ENCODE measurements at regions not wholly inside any gene's neighbourhood (a gene's known extent, or its start where the extent isn't known, plus 50 kb on each side); places are given as distances from the start of the nearest gene placed in this dataset.

DNA sequence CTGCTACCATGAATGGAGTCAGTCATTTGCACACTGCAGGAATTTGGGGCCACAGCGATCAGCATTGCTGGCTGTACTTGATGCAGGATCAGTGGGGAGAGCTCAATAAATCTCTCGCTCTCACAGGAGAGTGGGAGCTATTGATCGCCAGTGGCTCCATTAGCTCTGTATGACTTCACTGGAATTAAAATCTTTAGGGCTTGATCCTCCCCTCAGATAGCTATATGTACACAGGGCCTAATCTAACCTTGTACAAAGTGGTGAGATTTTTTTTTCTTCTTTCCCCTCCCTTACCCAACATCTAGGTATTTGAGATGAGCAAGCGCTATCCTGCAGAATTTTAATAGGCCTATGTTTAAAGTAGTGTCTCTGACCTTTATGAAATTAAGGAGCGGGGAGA lies 84.9 kb downstream of the IZUMO3 start:
- TF ChIP-seq, protein P1, sequence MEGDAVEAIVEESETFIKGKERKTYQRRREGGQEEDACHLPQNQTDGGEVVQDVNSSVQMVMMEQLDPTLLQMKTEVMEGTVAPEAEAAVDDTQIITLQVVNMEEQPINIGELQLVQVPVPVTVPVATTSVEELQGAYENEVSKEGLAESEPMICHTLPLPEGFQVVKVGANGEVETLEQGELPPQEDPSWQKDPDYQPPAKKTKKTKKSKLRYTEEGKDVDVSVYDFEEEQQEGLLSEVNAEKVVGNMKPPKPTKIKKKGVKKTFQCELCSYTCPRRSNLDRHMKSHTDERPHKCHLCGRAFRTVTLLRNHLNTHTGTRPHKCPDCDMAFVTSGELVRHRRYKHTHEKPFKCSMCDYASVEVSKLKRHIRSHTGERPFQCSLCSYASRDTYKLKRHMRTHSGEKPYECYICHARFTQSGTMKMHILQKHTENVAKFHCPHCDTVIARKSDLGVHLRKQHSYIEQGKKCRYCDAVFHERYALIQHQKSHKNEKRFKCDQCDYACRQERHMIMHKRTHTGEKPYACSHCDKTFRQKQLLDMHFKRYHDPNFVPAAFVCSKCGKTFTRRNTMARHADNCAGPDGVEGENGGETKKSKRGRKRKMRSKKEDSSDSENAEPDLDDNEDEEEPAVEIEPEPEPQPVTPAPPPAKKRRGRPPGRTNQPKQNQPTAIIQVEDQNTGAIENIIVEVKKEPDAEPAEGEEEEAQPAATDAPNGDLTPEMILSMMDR (IDR thresholded peaks at IDR 0.05; ENCODE audit: low read depth, low read length), result no peak
- DNase-seq (ENCODE audit: low read depth in 2 of 2), result no peak
- H3K4me3 ChIP-seq (replicated peaks in 1 of 2; ENCODE audit: low read depth in 2 of 2, low read length in 2 of 2), result no peak overlapping the region

DNA sequence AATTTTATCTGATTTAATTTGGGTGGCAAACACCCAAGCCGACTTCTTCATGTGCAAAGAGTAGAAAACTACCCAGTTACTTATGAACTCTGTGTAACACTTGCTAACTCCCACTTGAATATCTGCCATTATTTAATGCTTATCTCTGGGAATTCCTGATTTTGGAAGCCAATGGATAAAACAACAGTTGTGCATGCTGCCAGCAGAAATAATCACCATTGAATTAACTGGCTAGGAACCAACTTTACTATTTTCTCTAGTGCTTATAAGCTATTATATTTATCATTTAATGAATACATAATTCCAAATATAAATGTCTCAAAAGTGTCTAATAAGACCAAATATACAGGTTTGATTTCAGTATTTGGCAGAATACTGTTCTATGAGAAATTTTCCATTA lies 85.7 kb downstream of the IZUMO3 start:
- DNase-seq (ENCODE audit: low read depth in 2 of 2), result peak in 1 of 2 donors; percentile 34
- TF ChIP-seq, protein P1 (IDR thresholded peaks at IDR 0.05; ENCODE audit: low read depth, low read length), result no peak
- no peak overlapping the region for H3K4me3 ChIP-seq (replicated peaks in 1 of 2; ENCODE audit: low read depth in 2 of 2, low read length in 2 of 2)

DNA sequence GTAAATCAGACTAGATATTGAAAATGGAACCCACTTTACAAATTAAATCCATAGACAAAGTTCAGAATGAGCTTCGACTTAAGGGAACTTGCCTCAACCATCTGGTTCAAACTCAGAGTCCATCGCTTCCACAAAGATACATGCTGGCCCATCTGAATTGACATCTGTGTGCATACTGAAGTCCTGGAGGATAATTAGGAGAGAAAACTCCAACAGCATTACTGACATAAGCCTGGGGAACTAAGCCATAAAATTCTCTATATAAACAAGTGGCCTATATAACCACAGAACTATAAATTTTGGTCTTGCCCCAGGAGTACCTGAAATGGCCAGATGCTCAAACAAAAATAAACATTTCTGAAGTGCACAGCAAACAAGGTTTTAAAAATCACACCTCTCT lies 94.4 kb downstream of the IZUMO3 start:
- TF ChIP-seq, protein P1 (IDR thresholded peaks at IDR 0.05; ENCODE audit: low read depth, low read length), result no peak
- DNase-seq (ENCODE audit: low read depth in 2 of 2), result no peak
- H3K4me3 ChIP-seq (replicated peaks in 1 of 2; ENCODE audit: low read depth in 2 of 2, low read length in 2 of 2), result no peak overlapping the region

DNA sequence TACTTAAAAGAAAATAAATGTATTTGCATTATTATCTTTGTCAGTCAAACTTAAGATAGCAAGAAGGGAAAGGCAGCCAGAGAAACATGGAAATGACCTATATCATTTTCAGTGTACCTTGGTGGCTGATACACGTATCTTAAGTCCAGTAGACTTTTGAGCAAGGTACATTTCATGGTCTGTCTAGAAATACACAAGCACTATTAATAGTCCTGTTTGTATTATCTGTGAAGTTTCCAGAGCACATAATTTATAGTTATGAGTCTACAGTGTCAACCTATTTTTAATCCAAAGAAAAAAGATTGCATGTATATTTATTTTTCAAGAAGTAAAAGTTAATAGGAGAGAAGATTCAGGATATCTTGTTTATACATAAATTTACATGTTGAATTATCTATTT lies 95.7 kb downstream of the IZUMO3 start:
- no peak overlapping the region for H3K4me3 ChIP-seq (replicated peaks in 1 of 2; ENCODE audit: low read depth in 2 of 2, low read length in 2 of 2)
- TF ChIP-seq, protein P1 (IDR thresholded peaks at IDR 0.05; ENCODE audit: low read depth, low read length), result no peak
- no peak for DNase-seq (ENCODE audit: low read depth in 2 of 2)

DNA sequence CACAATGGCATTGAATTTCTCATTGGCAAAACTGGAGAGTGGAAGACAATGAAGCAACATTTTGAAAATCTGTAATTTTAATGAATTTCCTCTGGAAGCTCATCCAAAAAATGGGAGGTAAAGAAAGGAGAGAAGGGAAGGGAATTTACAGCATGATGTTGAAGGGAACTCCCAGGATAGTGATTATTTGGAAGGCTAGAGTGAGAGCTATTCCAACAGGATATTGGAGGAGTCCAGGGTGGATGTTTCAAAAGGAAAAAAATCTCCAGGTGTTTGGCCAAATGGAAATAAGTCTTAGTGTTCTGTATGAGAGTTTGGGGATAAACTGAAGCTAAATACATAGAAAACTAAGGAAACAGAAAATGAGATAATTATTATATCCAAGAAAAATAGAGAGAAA lies 106.2 kb downstream of the IZUMO3 start:
- TF ChIP-seq, protein P1 (IDR thresholded peaks at IDR 0.05; ENCODE audit: low read depth, low read length), result no peak
- H3K4me3 ChIP-seq (replicated peaks in 1 of 2; ENCODE audit: low read depth in 2 of 2, low read length in 2 of 2), result no peak overlapping the region
- DNase-seq (ENCODE audit: low read depth in 2 of 2), result no peak

DNA sequence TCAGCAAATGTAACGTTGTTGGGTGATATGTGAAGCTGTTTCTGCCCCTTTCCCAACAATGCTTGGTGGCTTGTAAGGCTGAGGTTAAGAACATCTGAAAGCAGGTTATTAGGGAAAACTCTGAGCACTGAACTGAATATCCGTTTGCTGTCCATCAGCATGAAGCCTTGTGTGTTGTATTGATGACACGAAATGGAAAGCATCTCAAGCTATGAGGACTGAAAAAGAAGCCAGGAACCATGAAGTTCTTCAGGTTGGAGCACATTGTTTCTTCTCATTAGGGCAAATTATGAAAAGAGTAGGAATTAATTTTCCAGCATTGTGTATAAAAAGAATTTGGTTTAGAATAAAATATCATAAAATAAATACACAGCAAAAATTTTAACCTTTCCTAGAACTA lies 106.8 kb downstream of the IZUMO3 start:
- H3K4me3 ChIP-seq (replicated peaks in 1 of 2; ENCODE audit: low read depth in 2 of 2, low read length in 2 of 2), result no peak overlapping the region
- TF ChIP-seq, protein P1 (IDR thresholded peaks at IDR 0.05; ENCODE audit: low read depth, low read length), result no peak
- no peak for DNase-seq (ENCODE audit: low read depth in 2 of 2)

DNA sequence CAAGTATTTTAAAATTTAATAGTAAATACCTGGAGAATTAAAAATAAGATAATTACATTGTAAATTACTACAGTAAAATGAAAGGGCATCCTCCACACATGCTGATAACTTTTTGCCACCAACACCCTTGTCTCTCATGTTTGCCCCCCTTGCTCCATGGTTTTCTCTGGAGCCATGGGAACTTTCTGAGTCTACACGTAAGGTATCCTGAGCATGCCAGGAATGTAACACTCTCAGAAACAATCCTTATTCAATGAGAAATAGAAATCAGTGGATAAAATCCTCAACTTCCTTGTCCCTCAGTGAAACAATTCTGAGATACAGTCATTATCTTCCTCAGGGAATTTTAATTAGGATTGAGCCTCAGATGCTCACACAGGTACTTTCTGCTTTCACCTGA lies 108.9 kb downstream of the IZUMO3 start:
- H3K4me3 ChIP-seq (replicated peaks in 1 of 2; ENCODE audit: low read depth in 2 of 2, low read length in 2 of 2), result no peak overlapping the region
- no peak for DNase-seq (ENCODE audit: low read depth in 2 of 2)
- TF ChIP-seq, protein P1 (IDR thresholded peaks at IDR 0.05; ENCODE audit: low read depth, low read length), result no peak
